Keratinocyte (primary cell): ENCODE measurements at regions not wholly inside any gene's neighbourhood (a gene's known extent, or its start where the extent isn't known, plus 50 kb on each side); places are given as distances from the start of the nearest gene placed in this dataset.

Experiments used
- EZH2 ChIP-seq: IDR thresholded peaks from one replicate; pipeline ENCODE4 v1.6.1; 2012; ENCODE audit warnings: inconsistent platforms, mild to moderate bottlenecking, low read length, moderate library complexity
- TF ChIP-seq, protein P1 (sequence below), 3 experiments: IDR thresholded peaks in 1 of 3; conservative IDR thresholded peaks in 1 of 3; optimal IDR thresholded peaks in 1 of 3; 2 replicates in 2 of 3; 3 replicates in 1 of 3; pipeline versions ENCODE3 to v1.5.1; 2011; ENCODE audit warnings: low read length in 3 of 3, mild to moderate bottlenecking in 3 of 3, moderate library complexity in 2 of 3, control low read depth in 1 of 3, inconsistent platforms in 1 of 3; ENCODE audit not compliant: insufficient read depth in 2 of 3; ENCODE audit errors: extremely low read depth in 1 of 3

DNA sequence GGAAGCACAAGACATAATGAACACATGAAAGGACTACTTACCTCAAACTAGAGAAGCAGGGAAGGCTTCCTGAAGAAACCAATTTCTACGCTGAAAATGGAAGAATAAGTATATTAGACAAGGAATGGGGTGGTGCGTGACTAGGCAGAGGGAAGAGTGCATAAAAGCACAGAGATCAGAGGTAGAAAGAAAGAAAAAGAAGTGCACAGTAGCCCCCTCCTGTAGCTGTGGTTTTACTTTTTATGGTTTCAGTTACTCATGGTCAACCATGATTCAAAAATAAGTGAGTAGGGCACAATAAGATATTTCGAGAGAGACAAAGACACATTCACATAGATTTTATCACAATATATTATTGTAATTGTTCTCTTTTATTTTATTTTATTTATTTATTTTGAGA is 934.5 kb upstream of the INTU start:
- TF ChIP-seq, protein P1, sequence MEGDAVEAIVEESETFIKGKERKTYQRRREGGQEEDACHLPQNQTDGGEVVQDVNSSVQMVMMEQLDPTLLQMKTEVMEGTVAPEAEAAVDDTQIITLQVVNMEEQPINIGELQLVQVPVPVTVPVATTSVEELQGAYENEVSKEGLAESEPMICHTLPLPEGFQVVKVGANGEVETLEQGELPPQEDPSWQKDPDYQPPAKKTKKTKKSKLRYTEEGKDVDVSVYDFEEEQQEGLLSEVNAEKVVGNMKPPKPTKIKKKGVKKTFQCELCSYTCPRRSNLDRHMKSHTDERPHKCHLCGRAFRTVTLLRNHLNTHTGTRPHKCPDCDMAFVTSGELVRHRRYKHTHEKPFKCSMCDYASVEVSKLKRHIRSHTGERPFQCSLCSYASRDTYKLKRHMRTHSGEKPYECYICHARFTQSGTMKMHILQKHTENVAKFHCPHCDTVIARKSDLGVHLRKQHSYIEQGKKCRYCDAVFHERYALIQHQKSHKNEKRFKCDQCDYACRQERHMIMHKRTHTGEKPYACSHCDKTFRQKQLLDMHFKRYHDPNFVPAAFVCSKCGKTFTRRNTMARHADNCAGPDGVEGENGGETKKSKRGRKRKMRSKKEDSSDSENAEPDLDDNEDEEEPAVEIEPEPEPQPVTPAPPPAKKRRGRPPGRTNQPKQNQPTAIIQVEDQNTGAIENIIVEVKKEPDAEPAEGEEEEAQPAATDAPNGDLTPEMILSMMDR (optimal IDR thresholded peaks at IDR 0.05 in 1 of 3, IDR thresholded peaks at IDR 0.05 in 1 of 3, conservative IDR thresholded peaks at IDR 0.05 in 1 of 3; ENCODE audit: extremely low read depth in 1 of 3, insufficient read depth in 2 of 3, low read length in 3 of 3) = no peak
- TF ChIP-seq EZH2 = no peak
